Myocyte (in vitro differentiated cells): ENCODE measurements at regions not wholly inside any gene's neighbourhood (a gene's known extent, or its start where the extent isn't known, plus 50 kb on each side); places are given as distances from the start of the nearest gene placed in this dataset.
A peak's percentile ranks its signal among the peaks of the same experiment; 100 is the strongest.
"Not testable (repeated sequence)": the region's sequence is repeated elsewhere in the genome, so short reads cannot be mapped to it uniquely, and the experiment has no call there.

Experiments
- DNase-seq: peaks from one replicate; pipeline ENCODE4 v3.0.0-alpha.2; 2012; ENCODE audit warnings: low read depth

DNA sequence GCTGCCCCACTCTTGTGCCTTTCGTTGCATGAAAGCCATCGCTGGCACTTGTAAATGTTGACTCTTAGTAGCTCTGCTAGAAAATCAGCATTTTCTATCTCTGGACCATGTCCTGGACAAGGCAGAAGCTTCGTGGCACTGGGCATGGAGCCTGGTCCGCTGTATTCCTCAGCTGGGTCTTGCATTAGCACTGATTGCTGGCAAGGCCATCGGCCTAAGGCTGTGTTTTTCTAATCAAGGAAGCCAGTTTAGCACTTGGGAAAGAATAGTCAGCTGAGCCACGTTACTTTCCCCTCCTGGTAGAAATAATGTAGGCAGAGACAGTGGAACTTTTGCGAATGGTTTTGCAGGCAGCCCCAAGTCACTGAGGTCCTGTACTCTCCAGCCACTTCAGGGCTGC lies 180.2 kb upstream of the EOLA2 start:
- DNase-seq: no peak

DNA sequence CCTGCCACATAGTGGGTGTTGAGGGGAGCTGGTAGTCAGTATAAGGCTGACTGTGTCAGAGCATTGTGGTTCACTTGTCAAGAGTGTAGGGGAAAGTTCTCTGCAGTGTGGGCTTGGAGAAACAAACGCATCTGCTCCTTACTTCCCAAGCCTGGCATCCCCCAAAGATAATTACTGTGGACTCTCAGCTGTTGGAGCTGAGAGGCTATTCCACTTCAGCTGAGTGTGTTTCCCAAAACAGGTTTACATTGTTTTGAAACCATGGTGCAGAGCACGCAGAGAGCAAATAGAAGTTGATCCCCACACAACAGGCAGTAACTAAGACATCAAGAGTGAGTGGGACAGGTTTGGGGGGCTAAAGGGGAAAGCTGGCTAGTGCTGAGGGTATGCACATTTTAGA lies 181.0 kb upstream of the EOLA2 start:
- DNase-seq: peak; percentile 75

GRCh38 chrX:150125045-150125444 lies 186.8 kb upstream of the EOLA2 start:
- DNase-seq: not testable (repeated sequence)

- DNase-seq: no peak
These were observed 188.9 kb upstream of the EOLA2 start for GRCh38 chrX:150127216-150127615.

- DNase-seq: peak; percentile 67
These were observed 205.6 kb upstream of the EOLA2 start for GRCh38 chrX:150143721-150144440.

GRCh38 chrX:150146271-150146896 lies 208.1 kb upstream of the EOLA2 start:
- peak; percentile 40 for DNase-seq

- peak; percentile 28 for DNase-seq
These were observed 210.7 kb upstream of the EOLA2 start for GRCh38 chrX:150148749-150149672.

DNA sequence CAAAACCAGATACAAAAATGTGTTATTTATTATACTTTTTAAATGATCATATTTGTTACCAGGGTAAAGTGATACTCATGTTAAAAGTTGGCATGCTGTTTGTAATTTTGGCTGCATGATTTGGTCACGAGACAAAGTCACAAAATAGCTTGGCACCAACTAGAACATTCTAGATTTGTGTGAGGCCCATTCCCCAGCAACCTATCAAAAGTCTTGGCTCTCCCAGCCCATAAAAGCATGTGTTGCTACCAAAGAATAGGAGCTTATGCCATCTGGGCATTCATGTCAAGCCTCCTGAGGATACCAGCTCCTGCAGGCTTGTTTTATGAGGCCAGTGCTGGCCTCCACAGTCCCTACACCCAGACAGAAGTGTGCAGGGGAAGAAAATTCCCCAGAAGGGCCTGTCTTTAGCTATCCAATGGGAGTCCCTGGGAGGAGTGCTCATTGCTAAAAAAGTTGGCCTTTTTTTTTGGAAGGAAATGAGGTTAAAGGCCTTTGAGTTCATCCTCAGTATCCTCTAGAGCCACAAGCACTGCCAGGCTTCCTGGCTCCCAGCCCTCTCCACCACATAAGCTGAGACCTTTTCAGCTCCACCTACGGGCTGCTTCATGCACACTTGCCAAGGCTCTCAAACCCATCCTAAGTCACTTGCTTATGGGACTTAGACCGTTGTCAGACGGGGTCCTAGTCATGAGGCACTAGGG lies 211.9 kb upstream of the EOLA2 start:
- peak; percentile 43 for DNase-seq

DNA sequence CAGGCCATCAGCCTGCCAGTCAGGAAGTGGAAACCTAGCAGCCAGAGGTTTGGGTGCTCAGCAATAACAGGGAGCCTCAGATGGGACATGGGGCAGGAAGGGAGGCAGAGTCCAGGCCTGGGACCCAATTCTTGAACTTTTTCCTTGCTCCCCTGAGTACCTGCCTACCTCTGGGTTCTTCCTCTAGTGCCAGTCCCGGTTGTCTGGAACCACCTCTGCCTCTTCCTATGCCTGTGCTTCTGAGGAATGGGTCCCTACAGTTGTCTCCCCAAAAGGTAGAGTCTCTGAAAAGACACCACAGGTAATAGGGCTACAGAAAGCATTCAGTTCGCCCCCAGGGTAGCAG lies 212.4 kb upstream of the MAMLD1 start:
- no peak for DNase-seq

- DNase-seq: no peak
These were observed 211.1 kb upstream of the MAMLD1 start for GRCh38 chrX:150152036-150152435.

- no peak for DNase-seq
These were observed 210.6 kb upstream of the MAMLD1 start for GRCh38 chrX:150152546-150152945.

GRCh38 chrX:150155436-150156035 lies 207.6 kb upstream of the MAMLD1 start:
- DNase-seq: peak; percentile 76

DNA sequence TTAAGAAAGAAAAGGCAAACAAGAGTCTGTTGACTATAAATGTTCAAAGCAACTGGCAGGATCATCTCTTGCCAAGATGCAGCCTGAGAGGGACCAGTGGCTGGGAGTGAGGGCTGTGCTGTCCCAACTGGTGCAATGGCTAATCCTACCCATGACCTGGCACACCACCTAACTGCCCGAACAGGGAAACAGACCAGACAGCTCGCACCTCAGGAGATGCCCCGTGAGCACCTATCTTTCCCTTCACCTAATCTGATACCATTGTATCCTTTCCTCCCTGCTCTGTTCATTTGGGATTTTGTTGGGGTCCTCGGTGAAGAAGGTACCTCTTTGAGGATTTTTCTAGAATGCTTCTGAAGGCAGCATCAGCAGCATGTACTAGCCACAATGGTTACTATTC lies 206.5 kb upstream of the MAMLD1 start:
- peak; percentile 13 for DNase-seq

DNA sequence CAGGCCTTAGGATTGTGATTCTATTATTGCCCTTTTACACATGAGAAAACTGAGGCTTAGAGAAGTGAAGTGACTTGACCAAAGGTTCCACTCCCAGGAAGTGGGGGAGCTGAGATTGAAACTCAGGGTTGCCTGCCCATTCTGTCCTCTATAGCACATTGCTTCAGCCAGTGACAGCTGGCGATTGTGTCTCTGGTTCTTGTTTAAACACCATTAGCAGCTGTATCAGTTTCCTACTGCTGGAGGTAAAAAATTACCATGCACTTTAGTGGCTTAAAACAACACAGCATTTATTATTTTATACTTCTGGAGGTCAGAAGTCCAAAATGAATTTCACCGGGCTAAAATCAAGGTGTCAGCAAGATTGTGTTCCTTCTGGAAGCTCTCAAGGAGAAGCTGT lies 205.8 kb upstream of the MAMLD1 start:
- peak; percentile 11 for DNase-seq

- DNase-seq: no peak
These were observed 204.4 kb upstream of the MAMLD1 start for GRCh38 chrX:150158554-150159332.

GRCh38 chrX:150159537-150159936 lies 203.6 kb upstream of the MAMLD1 start:
- DNase-seq: no peak

- DNase-seq: no peak
These were observed 202.5 kb upstream of the MAMLD1 start for GRCh38 chrX:150160656-150161055.

DNA sequence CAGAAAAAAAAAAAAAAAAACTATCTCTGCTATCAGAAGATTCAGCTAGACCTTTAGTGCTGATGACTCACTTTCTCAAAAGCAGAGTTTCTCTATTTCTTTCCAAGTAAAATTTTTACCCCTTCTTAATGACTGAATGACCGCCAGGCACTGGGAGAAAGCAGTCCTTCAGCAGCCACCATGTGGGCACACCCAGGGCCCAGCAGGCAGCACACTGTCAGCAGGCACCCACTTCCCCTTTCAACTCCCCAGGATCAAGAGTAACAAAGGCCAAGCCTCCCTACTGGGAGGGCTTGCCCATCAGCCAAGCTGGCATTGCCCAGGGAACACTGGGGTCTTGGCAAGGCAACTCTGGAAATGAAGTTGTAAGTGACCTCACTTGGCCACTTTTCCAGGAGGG lies 201.9 kb upstream of the MAMLD1 start:
- no peak for DNase-seq

DNA sequence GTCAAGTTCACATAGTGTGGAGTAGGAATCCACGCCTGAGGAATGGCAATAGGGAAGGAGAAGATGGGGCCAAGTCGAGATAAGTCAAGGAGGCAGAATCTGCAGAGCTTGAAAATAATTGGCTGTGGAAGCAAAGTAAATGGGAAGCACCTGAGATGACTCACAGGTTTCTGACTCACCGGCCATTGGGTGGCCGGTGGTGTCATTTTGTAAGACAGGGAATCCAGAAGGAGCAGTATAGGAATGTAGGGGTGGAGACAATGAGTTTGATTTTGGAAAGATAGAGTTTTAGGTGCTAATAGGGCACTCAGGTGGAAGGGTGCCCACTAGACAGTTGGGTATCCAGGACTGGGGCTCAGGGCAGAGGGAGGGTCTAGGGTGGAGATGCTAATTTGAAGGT lies 201.0 kb upstream of the MAMLD1 start:
- no peak for DNase-seq

DNA sequence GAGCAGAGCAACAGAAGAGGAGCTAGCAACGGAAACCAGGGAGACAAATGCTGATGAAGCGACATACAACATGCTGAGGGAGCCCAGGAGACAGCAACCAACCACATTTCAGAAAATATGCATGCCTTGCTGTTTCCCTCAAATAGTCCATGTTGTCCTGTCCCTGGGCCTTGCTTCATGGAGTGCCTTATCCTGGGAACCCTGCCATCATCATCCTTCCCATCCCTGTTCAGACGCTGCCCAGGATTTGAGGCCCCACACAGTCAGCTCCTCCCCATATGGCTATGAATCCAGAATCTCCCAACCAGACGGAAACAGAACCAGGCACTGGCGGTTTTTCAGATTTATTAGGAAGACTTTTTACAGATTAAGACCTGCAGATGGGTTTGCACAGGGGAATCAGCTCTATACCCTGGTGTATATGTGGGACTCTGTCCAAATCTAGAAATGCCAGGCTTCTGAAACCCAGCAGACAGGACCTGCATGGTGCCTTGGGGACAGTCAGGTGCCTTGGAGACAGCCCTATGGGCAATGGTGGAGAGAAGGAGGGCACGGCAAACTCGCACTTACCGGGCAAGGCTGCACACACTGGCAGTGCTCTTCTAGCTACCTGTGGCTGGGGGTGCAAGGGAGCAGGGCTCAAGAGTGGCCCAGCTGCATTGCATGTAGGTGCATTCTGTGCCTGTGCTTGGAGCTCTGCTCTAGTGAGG lies 199.7 kb upstream of the MAMLD1 start:
- no peak for DNase-seq
